Forelimb muscle (tissue), 1 donor: ENCODE measurements at regions not wholly inside any gene's neighbourhood (a gene's known extent, or its start where the extent isn't known, plus 50 kb on each side); places are given as distances from the start of the nearest gene placed in this dataset.
A peak's percentile ranks its signal among the peaks of the same experiment; 100 is the strongest.

ENCODE experiments used
- DNase-seq: peaks from one replicate; pipeline ENCODE4 v3.0.0-alpha.2; 2013; ENCODE audit warnings: low read depth

- DNase-seq, result no peak
Observed at GRCh38 chr4:127071443-127071842, 561.3 kb upstream of the INTU start.

- no peak for DNase-seq
Observed at GRCh38 chr4:127080141-127080540, 552.6 kb upstream of the INTU start.

- no peak for DNase-seq
Observed at GRCh38 chr4:127081041-127081440, 551.7 kb upstream of the INTU start.

- no peak for DNase-seq
Observed at GRCh38 chr4:127082986-127083385, 549.8 kb upstream of the INTU start.

GRCh38 chr4:127084666-127085065 lies 548.1 kb upstream of the INTU start:
- DNase-seq, result no peak

GRCh38 chr4:127097061-127097460 lies 535.7 kb upstream of the INTU start:
- no peak for DNase-seq

GRCh38 chr4:127102361-127102760 lies 530.4 kb upstream of the INTU start:
- DNase-seq, result no peak

GRCh38 chr4:127103681-127104115 lies 529.1 kb upstream of the INTU start:
- DNase-seq, result peak; percentile 49

GRCh38 chr4:127113844-127114362 lies 518.9 kb upstream of the INTU start:
- no peak for DNase-seq

- DNase-seq, result no peak
Observed at GRCh38 chr4:127118681-127119080, 514.1 kb upstream of the INTU start.

GRCh38 chr4:127120441-127121090 lies 512.2 kb upstream of the INTU start:
- no peak for DNase-seq

GRCh38 chr4:127124919-127125318 lies 507.8 kb upstream of the INTU start:
- no peak for DNase-seq

- no peak for DNase-seq
Observed at GRCh38 chr4:127126718-127127117, 506.0 kb upstream of the INTU start.

- no peak for DNase-seq
Observed at GRCh38 chr4:127131527-127131926, 501.2 kb upstream of the INTU start.

GRCh38 chr4:127134490-127134889 lies 498.3 kb upstream of the INTU start:
- no peak for DNase-seq

- DNase-seq, result no peak
Observed at GRCh38 chr4:127138586-127138985, 494.2 kb upstream of the INTU start.

- DNase-seq, result no peak
Observed at GRCh38 chr4:127139788-127140286, 492.9 kb upstream of the INTU start.

GRCh38 chr4:127140306-127140705 lies 492.5 kb upstream of the INTU start:
- DNase-seq, result no peak

- no peak for DNase-seq
Observed at GRCh38 chr4:127141856-127142255, 490.9 kb upstream of the INTU start.

GRCh38 chr4:127143460-127144195 lies 489.1 kb upstream of the INTU start:
- no peak for DNase-seq

- no peak for DNase-seq
Observed at GRCh38 chr4:127145006-127145540, 487.7 kb upstream of the INTU start.

- DNase-seq, result no peak
Observed at GRCh38 chr4:127148165-127148564, 484.6 kb upstream of the INTU start.

GRCh38 chr4:127149086-127149485 lies 483.7 kb upstream of the INTU start:
- DNase-seq, result peak; percentile 55
